GM12864 (cell line): ENCODE measurements at regions not wholly inside any gene's neighbourhood (a gene's known extent, or its start where the extent isn't known, plus 50 kb on each side); places are given as distances from the start of the nearest gene placed in this dataset.
A peak's percentile ranks its signal among the peaks of the same experiment; 100 is the strongest.
"Not testable (repeated sequence)": the region's sequence is repeated elsewhere in the genome, so short reads cannot be mapped to it uniquely, and the experiment has no call there.

ENCODE experiments used
- DNase-seq: peaks from one replicate; pipeline ENCODE4 v3.0.0-alpha.2; 2011; ENCODE audit warnings: low read depth
- H3K4me3 ChIP-seq: 2 replicates; pipeline ENCODE4 v1.5.1; 2011; ENCODE audit warnings: mild to moderate bottlenecking, low read depth, low read length, control low read depth

DNA sequence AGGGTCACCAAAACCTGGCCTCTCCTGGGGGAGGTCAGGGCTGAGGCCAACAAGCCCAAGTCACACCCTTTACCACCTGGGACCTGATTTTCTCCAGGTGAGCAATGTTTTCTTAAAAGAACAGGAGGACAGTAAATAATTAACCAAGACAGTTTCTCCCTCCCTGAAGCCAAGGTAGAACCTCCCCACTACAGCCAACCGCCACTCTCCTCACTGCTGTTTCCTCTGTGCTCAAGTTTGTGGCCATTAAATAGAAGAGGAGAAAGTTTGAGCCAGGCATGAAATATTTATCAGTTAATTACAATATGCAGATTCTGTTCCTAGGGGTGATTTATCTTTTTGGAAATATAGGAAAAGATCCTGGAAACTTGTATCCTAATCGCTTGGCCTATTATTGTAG, 150.6 kb upstream of the ANKRD20A1 start:
- H3K4me3 ChIP-seq, DNase-seq: not testable (repeated sequence)

DNA sequence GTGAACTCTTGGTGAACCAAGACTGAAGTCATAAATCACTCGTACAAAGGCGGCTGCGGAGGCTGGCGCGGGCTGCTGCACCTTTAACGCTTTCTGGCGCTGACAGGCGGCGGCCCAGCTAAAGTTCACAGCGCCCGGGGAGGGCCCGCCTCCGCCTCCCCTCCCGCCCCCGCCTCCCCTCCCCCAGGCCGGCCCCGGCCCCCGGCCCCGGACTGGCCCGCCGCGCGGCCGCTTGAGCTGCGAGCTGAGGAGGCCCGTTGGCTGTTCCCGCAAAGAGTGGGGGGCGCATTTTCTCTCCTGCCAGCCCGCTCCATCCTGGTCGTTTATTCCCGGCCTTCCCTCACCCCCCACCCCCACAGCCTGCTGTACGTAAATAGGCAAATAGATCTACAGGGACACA, 147.3 kb upstream of the ANKRD20A1 start:
- DNase-seq, H3K4me3 ChIP-seq: not testable (repeated sequence)

DNA sequence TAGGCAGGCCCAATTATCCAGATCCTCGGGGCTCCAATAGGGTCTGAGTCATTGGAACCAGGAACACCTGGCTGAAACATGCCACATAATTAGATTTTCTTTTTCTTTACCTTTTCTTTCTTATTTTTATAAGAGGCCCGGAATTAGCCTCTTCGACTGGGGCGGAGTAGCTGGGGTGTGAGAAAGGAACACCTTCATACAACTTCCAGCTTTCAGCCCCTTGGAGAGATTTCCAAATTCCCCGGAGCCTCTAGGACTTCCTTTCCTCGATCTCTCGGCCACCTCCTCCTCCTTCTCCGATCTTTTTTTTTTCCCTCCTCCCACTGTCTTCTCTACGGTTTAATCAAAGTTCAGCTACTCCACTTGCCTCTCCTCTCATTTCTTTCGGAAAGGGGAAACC, 146.8 kb upstream of the ANKRD20A1 start:
- not testable (repeated sequence) for H3K4me3 ChIP-seq

DNA sequence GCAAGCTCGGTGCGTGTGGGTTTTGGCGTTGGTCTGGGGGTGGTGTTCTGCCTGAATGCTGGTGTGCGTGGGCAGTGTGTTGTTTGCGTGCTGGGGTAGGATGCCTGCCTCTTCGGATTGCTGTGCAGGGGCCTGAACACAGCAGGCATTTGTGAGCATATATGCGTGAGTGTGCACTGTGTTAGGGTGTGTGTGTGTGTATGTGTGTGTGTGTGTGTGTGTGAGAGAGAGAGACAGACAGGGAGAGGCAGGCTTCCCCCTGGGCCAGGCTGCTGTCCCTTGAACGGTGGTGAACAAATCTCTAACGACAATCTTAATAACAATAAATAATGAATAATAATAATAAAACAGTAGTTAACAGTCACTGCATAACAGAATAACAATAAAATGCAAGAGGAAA, 145.8 kb upstream of the ANKRD20A1 start:
- H3K4me3 ChIP-seq, DNase-seq: not testable (repeated sequence)

More for the DNA sequence above, 146.8 kb upstream of the ANKRD20A1 start:
- DNase-seq = not testable (repeated sequence)

DNA sequence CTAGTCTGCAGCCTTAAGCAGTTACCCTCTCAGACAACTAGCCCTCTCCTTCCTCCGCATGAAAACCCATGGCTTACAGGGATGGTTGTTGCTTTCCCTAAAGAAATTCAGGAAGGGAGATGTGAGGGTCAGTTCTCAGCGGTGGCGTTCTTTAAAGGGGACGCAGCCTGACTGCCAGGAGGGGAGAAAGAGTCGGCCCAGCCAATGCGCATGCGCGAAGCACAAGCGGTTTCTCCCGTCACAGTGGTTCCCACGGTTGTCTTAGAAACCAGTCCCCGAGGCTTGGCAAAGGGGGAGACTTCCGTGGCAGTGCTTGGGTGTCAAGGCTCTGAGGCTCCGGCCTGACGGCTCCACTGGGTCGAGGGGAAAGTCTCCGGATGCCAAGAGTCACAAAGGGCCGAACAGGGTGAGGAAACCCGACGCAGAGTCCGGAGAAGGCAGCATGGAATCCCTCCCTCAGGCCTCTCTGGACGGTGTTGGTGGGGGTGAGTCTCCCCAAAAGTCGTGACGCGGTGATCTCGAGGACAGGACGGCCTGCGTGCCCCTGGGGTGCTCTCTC, 140.8 kb upstream of the ANKRD20A1 start:
- not testable (repeated sequence) for DNase-seq, H3K4me3 ChIP-seq

DNA sequence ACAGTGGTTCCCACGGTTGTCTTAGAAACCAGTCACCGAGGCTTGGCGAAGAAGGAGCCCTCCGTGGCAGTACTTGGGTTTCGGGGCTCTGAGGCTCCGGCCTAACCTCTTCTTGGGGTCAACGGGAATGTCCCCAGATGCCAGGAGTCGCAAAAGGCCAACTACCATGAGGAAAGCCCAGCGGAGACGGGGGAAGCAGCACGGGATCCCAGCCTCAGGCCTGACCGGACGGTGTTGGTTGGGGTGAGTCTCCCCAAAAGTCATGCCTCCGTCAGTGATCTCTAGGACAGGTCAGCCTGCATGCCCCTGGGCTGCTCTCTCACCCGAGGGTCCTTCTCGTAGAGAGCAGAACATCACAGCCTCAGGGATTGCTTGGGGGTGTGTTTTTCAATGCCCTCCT, 138.2 kb upstream of the ANKRD20A1 start:
- DNase-seq, H3K4me3 ChIP-seq: not testable (repeated sequence)

DNA sequence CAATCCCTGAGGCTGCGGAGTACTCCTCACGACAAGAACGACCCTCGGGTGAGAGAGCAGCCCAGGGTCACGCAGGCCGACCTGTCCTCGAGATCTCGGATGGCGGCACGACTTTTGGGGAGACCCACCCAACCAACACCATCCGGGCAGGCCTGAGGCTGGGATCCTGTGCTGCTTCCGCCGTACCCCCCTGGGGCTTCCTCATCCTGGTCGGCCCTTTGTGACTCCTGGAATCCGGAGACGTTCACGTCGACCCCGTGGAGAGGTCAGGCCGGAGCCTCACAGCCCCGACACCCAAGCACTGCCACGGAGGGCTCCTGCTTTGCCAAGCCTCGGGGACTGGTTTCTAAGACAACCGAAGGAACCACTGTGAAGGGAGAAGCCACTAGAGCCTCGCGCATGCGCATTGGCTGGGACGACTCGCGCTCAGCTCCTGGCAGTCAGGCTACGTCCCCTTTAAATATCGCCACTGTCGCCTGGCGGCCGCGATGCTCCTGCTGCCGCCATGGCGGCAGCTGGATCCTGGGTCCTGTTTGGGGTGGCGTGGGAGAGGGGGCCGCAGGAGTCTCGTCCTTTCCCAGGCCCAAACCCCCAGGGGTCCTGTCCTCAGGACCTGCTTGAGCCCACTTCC, 136.2 kb upstream of the ANKRD20A1 start:
- not testable (repeated sequence) for H3K4me3 ChIP-seq, DNase-seq

DNA sequence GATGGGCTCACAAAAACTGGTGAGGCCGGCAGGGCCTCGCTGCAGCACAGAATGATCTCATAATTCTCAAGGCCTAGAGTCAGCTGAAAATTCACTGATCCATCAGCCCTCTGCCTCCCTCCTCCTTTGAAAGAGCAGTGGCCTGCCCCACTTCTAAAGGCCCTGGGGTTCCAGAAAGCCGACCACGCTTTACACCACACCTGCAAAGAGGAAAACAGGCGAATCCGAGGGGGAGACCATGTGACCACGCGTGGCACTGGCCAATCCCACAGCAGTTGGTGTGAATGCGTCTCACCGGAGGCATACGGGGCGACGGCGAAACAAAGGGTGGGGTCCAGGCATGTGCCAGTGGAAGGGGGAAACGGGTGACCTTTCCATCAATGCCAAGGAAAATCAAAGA, 135.5 kb upstream of the ANKRD20A1 start:
- H3K4me3 ChIP-seq = peak overlapping the region; percentile 45
- DNase-seq = not testable (repeated sequence)

DNA sequence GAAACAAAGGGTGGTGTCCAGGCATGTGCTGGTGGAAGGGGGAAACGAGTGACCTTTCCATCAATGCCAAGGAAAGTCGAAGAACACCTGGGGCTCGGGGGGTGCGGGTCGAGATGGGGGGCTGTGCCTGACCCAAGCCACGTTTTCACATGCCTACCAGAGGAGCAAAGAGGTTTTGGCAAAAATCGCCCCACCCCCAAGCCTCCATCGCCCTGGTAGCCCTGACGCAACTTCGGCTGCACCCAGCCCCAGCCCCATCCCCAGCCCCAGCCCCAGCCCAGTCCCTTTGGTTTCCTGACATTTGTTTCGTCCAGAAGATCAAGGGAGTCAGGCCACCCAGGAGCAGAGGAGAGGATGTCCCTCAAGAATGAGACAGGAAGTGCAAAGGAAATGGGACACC, 133.8 kb upstream of the ANKRD20A1 start:
- not testable (repeated sequence) for H3K4me3 ChIP-seq, DNase-seq

DNA sequence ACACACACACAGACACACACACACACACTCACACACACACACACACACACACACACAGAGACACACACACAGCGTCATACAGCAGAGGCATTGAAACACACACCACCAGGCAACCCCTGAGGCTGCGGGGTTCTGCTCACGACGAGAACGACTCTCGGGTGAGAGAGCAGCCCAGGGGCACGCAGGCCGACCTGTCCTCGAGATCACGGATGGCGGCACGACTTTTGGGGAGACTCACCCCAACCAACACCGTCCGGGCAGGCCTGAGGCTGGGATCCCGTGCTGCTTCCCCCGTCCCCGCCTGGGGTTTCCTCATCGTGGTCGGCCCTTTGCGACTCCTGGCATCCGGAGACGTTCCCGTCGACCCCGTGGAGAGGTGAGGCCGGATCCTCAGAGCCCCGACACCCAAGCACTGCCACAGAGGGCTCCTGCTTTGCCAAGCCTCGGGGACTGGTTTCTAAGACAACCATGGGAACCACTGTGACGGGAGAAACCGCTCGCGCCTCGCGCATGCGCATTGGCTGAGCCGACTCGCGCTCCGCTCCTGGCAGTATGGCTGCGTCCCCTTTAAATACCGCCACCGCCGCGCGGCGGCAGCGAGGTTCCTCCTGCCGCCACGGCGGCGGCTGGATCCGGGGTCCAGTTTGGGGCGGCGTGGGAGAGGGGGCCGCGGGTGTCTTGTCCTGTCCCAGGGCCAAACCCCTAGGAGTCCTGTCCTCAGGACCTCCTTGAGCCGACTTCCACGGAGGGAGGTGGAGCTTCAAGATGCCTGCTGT, 132.3 kb upstream of the ANKRD20A1 start:
- not testable (repeated sequence) for DNase-seq
- H3K4me3 ChIP-seq = peak overlapping the region; percentile 44

DNA sequence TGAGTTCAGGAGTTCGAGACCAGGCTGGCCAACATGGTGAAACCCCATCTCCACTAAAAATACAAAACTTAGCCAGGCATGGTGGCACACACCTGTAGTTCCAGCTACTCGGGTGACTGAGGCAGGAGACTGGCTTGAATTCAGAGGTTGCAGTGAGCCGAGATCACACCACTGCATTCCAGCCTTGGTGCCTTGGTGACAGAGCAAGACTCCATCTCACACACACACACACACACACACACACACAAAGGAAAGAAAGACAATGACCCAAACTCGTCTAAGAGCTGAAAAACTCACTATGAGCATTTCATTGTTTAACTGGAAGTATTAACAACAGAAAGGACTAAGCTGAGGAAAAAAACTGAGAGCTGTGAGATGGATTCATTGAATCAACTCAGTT, 95.6 kb upstream of the ANKRD20A1 start:
- not testable (repeated sequence) for H3K4me3 ChIP-seq, DNase-seq

DNA sequence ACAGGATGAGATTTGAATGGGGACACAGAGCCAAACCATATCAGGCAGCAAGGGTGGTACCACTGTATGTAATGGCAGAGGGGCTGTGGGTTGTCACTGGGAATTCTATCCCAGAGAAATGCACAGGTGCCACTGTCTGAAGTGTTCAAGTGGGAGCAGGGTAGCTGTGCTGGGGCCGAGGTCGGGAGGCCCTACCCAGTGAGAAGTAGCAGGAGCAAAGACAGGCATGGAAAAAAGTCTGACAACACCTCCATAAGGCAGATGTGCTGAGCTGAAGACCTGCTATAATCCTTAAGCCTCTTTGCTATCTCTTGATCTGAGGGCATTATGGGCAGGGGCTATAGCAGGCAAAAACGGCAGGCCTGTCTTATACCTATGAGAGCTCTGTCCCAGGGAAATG, 86.9 kb upstream of the ANKRD20A1 start:
- H3K4me3 ChIP-seq, DNase-seq: not testable (repeated sequence)

DNA sequence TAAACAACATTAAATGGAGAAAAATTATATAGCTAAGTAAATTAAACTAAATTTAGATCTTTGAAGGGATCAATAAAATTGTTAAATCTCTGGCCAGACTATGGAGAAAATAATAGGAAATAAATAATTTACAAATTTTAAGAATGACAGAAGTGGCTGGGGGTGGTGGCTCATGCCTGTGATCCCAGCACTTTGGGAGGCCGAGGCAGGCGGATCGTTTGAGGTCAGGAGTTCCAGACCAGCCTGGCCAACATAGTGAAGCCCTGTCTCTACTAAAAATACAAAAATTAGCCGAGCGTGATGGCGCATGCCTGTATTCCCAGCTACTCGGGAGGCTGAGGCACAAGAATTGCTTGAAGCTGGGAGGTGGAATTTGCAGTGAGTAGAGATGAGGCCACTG, 58.6 kb upstream of the ANKRD20A1 start:
- not testable (repeated sequence) for DNase-seq, H3K4me3 ChIP-seq
